HG03064 (cell line): ENCODE measurements at regions not wholly inside any gene's neighbourhood (a gene's known extent, or its start where the extent isn't known, plus 50 kb on each side); places are given as distances from the start of the nearest gene placed in this dataset.

Experiments used
- ATAC-seq: cut with Tn5 transposase; IDR thresholded peaks from one replicate; pipeline ENCODE4 v1.9.1; 2021; ENCODE audit warnings: low read depth; ENCODE audit not compliant: unreplicated experiment

GRCh38 chr2:168373468-168373867 is 82.6 kb upstream of the CERS6 start:
- ATAC-seq = no peak

DNA sequence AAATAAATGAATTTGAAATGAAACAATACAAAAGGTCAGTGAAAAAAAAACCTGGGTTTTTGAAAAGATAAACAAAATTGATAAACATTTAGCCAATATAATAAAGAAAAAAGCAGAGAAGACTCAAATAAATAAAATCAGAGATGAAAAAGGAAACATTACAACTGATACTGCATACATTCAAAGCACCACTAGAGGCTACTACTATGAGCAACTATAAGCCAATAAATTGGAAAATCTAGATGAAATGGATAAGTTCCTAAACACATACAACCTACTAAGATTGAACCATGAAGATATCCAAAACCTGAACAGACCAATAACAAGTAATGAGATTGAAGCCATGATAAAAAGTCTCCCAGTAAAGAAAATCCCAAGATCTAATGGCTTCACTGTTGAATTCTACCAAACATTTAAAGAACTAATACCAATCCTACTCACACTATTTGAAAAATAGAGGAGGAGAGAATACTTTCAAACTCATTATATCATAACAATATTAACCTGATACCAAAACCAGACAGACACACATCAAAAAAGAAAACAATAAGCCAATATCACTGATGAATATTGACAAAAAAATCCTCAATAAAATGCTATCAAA is 80.8 kb upstream of the CERS6 start:
- ATAC-seq = no peak

DNA sequence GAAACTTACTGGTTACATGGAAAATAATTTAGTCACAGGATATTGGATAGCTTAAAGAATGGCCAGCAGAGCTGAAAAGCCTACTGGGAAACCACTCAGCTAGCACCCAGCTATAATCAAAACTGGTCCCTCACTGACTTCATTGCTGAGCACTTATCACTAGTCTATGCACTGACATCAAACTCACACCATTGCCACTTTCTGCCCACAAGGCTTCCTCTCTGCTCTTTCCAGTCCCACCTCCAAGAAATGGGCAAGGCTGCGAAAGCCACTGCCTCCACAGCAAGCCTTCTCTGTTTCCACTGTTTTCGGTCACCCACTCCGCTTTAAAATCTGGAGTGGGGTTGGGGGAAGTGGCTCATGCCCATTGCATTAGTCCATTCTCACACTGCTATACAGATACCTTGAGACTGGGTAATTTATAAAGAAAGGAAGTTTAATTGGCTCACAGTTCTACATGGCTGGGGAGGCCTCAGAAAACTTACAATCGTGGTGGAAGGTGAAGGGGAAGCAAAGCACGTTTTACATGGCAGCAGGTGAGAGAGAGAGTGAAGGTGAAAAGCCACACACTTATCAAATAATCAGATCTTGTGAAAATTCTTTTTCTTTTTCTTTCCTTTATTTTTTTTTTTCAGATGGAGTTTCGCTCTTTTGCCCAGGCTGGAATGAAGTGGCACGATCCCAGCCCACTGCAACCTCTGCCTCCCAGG is 77.0 kb upstream of the CERS6 start:
- ATAC-seq = no peak

GRCh38 chr2:168380500-168380899 is 75.6 kb upstream of the CERS6 start:
- ATAC-seq = no peak

DNA sequence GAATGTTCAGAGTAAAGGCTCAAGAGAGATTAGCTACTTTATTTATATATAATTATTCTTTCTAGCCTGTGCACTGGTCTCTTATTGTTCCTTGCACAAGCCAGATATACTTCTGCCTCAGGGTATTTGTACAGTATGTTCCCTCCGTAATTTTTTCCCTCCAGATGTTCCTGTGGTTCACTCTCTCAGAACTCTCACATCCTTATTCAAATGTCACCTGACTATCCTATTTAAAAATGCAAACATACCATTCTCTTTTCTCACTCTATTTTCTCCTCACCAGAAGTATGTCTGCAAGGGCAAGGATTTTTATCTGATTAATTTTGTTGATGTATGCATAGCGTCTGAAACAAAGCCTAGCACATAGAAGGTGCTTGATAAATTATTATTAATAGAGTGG is 64.0 kb upstream of the CERS6 start:
- ATAC-seq = no peak

GRCh38 chr2:168392797-168393196 is 63.3 kb upstream of the CERS6 start:
- ATAC-seq = no peak

DNA sequence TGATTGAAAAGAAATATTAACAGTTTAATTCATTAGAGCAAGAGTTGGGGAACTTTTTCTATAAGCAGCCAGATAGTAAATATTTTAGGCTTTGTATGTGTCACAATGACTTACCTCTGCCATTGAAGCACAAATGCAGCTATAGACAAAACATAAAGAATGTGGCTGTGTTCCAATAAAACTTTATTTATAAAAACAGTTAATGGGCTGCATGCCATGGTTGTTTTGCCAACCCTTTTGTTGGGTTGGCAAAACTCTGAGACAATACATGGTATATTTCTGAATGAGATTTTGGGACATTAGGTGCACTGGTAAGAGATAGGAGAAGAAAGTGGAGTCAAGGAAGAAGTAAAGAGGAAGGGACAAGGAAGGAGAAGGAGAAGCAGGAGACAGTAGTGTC is 61.8 kb upstream of the CERS6 start:
- no peak for ATAC-seq

GRCh38 chr2:168396131-168396530 is 59.9 kb upstream of the CERS6 start:
- ATAC-seq = no peak

DNA sequence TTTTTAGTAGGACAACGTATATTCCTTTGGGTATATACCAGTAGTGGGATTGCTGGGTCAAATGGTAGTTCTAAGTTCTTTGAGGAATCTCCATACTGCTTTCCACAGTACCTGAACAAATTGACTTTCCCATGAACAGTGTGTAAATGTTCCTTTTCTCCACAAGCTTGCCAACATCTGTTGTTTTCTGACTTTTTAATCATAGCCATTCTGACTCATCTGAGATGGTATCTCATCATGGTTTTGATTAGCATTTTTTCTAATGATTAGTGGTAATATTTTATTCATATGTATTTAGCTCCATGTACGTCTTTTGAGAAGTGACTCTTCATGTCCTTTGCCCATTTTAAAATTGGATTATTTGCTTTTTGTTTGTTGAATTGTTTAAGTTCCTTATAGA is 58.4 kb upstream of the CERS6 start:
- ATAC-seq = no peak

- no peak for ATAC-seq
These were observed 55.0 kb upstream of the CERS6 start for GRCh38 chr2:168401048-168401556.

- no peak for ATAC-seq
These were observed 54.3 kb upstream of the CERS6 start for GRCh38 chr2:168401771-168402170.

DNA sequence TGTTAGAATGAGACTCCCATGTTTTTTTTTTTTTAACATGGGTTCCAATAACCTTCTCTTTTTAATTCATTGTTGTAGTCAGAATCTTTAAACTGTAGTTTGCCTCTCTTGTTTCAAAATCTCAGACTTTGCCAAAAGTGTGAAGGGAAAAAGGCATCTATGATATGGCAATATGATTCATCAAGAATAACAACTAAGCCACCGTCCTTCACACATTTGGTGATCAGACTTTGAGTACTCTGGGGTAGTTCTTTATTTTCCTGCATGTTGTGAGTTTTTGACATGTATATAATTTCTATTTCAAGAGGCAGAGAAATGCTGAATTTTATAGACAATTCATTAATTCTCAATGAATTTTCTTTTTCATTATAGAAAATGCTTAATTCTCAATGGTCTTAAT is 53.5 kb upstream of the CERS6 start:
- ATAC-seq = no peak

DNA sequence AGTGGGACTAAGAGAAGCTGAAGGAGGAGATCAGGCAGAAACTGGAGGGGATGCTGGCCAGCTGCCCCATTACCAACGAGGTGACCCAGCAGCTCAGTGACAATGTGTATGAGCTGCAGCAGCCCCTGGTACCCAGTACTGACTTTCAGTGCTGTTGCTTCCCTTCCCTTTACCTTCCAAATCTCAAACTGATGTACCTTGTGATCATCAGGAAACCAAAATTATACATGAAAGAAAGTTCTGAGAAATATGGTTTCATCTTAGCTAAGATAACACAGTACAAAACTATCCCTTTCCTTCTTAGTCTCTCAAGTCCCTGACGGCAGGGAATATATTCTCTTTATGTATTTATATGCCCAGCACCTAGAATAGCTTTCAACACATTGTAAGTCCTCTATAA is 52.3 kb upstream of the CERS6 start:
- no peak for ATAC-seq

DNA sequence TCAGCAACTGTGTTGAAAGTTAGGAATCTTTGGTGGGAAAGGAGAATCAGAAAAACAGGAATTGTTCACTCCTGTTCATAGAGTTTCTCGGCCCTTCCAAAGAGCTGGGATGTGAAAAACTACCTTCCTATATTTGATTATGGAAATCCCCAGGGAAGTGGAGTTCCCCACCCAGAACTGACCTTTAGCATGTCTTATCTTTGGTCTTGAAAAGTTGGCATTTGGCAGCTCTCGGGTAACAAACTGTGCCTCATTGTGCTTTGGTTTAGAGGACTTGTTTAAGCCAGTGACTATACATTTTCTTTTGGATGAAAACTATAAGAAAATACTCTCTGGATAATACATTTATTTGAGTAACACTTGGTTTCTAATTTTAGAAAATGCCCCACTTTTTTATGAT is 51.3 kb upstream of the CERS6 start:
- ATAC-seq = no peak
